H9 (cell line): ENCODE measurements at regions not wholly inside any gene's neighbourhood (a gene's known extent, or its start where the extent isn't known, plus 50 kb on each side); places are given as distances from the start of the nearest gene placed in this dataset.

ENCODE experiments used
- DNase-seq: peaks from one replicate; pipeline ENCODE4 v3.0.0-alpha.2; 2017
- H2AFZ ChIP-seq: one replicate; pipeline ENCODE4 v1.6.1; 2013; ENCODE audit warnings: mild to moderate bottlenecking, low read length, control low read depth, moderate library complexity
- H2AK5ac ChIP-seq: 2 replicates; pipeline ENCODE4 v1.6.1; 2013; ENCODE audit warnings: low read length, control low read depth, mixed read lengths; ENCODE audit not compliant: insufficient read length
- H2BK120ac ChIP-seq: one replicate; pipeline ENCODE4 v1.6.1; 2013; ENCODE audit warnings: low read depth, mild to moderate bottlenecking, low read length, control low read depth, inconsistent platforms; ENCODE audit not compliant: poor library complexity, severe bottlenecking
- H2BK12ac ChIP-seq: 2 replicates; pipeline ENCODE4 v1.6.1; 2013; ENCODE audit warnings: low read length, control low read depth, mixed read lengths, low read depth; ENCODE audit not compliant: insufficient read length
- H2BK15ac ChIP-seq: 2 replicates; pipeline ENCODE4 v1.6.1; 2013; ENCODE audit warnings: low read depth, low read length, control low read depth
- H2BK20ac ChIP-seq: one replicate; pipeline ENCODE4 v1.6.1; 2013; ENCODE audit warnings: low read depth, mild to moderate bottlenecking, low read length, control low read depth, inconsistent platforms; ENCODE audit not compliant: poor library complexity, severe bottlenecking
- H2BK5ac ChIP-seq: 2 replicates; pipeline ENCODE4 v1.6.1; 2013; ENCODE audit warnings: low read length, control low read depth, mixed read lengths; ENCODE audit not compliant: insufficient read length
- H3K14ac ChIP-seq: 2 replicates; pipeline ENCODE4 v1.6.1; 2013; ENCODE audit warnings: low read length, control low read depth; ENCODE audit not compliant: insufficient read depth
- H3K18ac ChIP-seq: 2 replicates; pipeline ENCODE4 v1.6.1; 2013; ENCODE audit warnings: low read depth, mild to moderate bottlenecking, mixed read lengths, low read length, control low read depth; ENCODE audit not compliant: insufficient read length
- H3K23ac ChIP-seq: 2 replicates; pipeline ENCODE4 v1.6.1; 2013; ENCODE audit warnings: low read length, control low read depth, mixed read lengths, low read depth; ENCODE audit not compliant: insufficient read length
- H3K23me2 ChIP-seq: 2 replicates; pipeline ENCODE4 v1.6.1; 2013; ENCODE audit warnings: low read depth, mild to moderate bottlenecking, mixed read lengths, low read length, control low read depth; ENCODE audit not compliant: insufficient read length, poor library complexity, severe bottlenecking
- H3K27ac ChIP-seq: 2 replicates; pipeline ENCODE4 v1.5.1; 2013; ENCODE audit warnings: low read length, control low read depth, mixed read lengths, low read depth; ENCODE audit not compliant: insufficient read length
- H3K27me3 ChIP-seq: 2 replicates; pipeline ENCODE4 v1.6.1; 2013; ENCODE audit warnings: low read length, control low read depth, inconsistent platforms; ENCODE audit not compliant: insufficient read depth
- H3K4ac ChIP-seq: 2 replicates; pipeline ENCODE4 v1.6.1; 2013; ENCODE audit warnings: low read depth, mild to moderate bottlenecking, control low read depth, inconsistent platforms, low read length, moderate library complexity
- H3K4me1 ChIP-seq: 2 replicates; pipeline ENCODE4 v1.6.1; 2013; ENCODE audit warnings: low read length, control low read depth, inconsistent platforms; ENCODE audit not compliant: insufficient read depth
- H3K4me2 ChIP-seq: 2 replicates; pipeline ENCODE4 v1.6.1; 2013; ENCODE audit warnings: low read length, control low read depth, mixed read lengths; ENCODE audit not compliant: insufficient read length, insufficient read depth
- H3K56ac ChIP-seq: 2 replicates; pipeline ENCODE4 v1.6.1; 2013; ENCODE audit warnings: low read depth, mild to moderate bottlenecking, mixed read lengths, low read length, control low read depth; ENCODE audit not compliant: insufficient read length
- H3K79me1 ChIP-seq: 2 replicates; pipeline ENCODE4 v1.6.1; 2013; ENCODE audit warnings: low read depth, mild to moderate bottlenecking, moderate library complexity, low read length, control low read depth, inconsistent platforms; ENCODE audit not compliant: insufficient read depth, poor library complexity, severe bottlenecking
- H3K79me2 ChIP-seq: 2 replicates; pipeline ENCODE4 v1.6.1; 2013; ENCODE audit warnings: low read length, control low read depth, inconsistent platforms; ENCODE audit not compliant: insufficient read depth
- H3K9ac ChIP-seq: 2 replicates; pipeline ENCODE4 v1.6.1; 2013; ENCODE audit warnings: low read length, control low read depth, mixed read lengths; ENCODE audit not compliant: insufficient read length; ENCODE audit errors: extremely low read depth
- H3K9me3 ChIP-seq: one replicate; pipeline ENCODE4 v1.6.1; 2013; ENCODE audit warnings: low read depth, low read length, inconsistent platforms; ENCODE audit not compliant: control insufficient read depth
- H3T11ph ChIP-seq: one replicate; pipeline ENCODE4 v1.6.1; 2013; ENCODE audit warnings: mild to moderate bottlenecking, low read length, control low read depth, inconsistent platforms
- H4K20me1 ChIP-seq: one replicate; pipeline ENCODE4 v1.6.1; 2013; ENCODE audit not compliant: control insufficient read depth, insufficient read length, insufficient read depth
- H4K5ac ChIP-seq: 2 replicates; pipeline ENCODE4 v1.6.1; 2013; ENCODE audit warnings: low read depth, mild to moderate bottlenecking, mixed read lengths, low read length, control low read depth; ENCODE audit not compliant: insufficient read length
- H4K8ac ChIP-seq: replicated peaks from 2 replicates; pipeline ENCODE4 v1.6.1; 2013; ENCODE audit warnings: low read length, control low read depth, mixed read lengths, low read depth; ENCODE audit not compliant: insufficient read length
- H4K91ac ChIP-seq: 2 replicates; pipeline ENCODE4 v1.6.1; 2013; ENCODE audit warnings: low read depth, mild to moderate bottlenecking, moderate library complexity, mixed read lengths, low read length, control low read depth; ENCODE audit not compliant: insufficient read length
- H3K27ac Mint-ChIP-seq, 3 experiments: 2 replicates in 2 of 3; 3 replicates in 1 of 3; pipeline ENCODE4 v1.8.0; 2020 to 2021; ENCODE audit warnings: mixed read lengths in 3 of 3, mild to moderate bottlenecking in 1 of 3, moderate library complexity in 1 of 3
- H3K27me3 Mint-ChIP-seq: 2 replicates; pipeline ENCODE4 v1.8.0; 2021; ENCODE audit warnings: low read depth, mild to moderate bottlenecking, moderate library complexity, mixed read lengths
- H3K36me3 Mint-ChIP-seq, 3 experiments: 2 replicates in 2 of 3; 3 replicates in 1 of 3; pipeline ENCODE4 v1.8.0; 2020 to 2021; ENCODE audit warnings: low read depth in 3 of 3, mixed read lengths in 3 of 3; ENCODE audit not compliant: insufficient read depth in 1 of 3
- H3K4me1 Mint-ChIP-seq, 2 experiments: 2 replicates each; pipeline ENCODE4 v1.8.0; 2020; ENCODE audit warnings: mixed read lengths in 2 of 2
- H3K4me3 Mint-ChIP-seq, 2 experiments: 2 replicates in 1 of 2; 3 replicates in 1 of 2; pipeline ENCODE4 v1.8.0; 2020 to 2021; ENCODE audit warnings: mild to moderate bottlenecking in 2 of 2, mixed read lengths in 2 of 2, moderate library complexity in 1 of 2
- H3K9me3 Mint-ChIP-seq, 2 experiments: 2 replicates in 1 of 2; 3 replicates in 1 of 2; pipeline ENCODE4 v1.8.0; 2020; ENCODE audit warnings: mild to moderate bottlenecking in 2 of 2, mixed read lengths in 2 of 2, moderate library complexity in 1 of 2
- WGBS: extraction: QIAGEN DNeasy Blood & Tissue Kit; methylation state at CpG from one replicate; pipeline ENCODE4 v1.1.7; 2013; ENCODE audit warnings: missing lambda C conversion rate, low lambda C conversion rate, mixed read lengths; ENCODE audit not compliant: insufficient read length; ENCODE audit errors: extremely low coverage; 5-methylcytosine and 5-hydroxymethylcytosine counted together
- TF ChIP-seq, protein P1 (sequence below): fragments of 200-600 bp; sonication (generic); conservative IDR thresholded peaks from 3 replicates; pipeline ENCODE4 v1.8.0; 2021; ENCODE audit warnings: antibody characterized with exemption, mild to moderate bottlenecking

DNA sequence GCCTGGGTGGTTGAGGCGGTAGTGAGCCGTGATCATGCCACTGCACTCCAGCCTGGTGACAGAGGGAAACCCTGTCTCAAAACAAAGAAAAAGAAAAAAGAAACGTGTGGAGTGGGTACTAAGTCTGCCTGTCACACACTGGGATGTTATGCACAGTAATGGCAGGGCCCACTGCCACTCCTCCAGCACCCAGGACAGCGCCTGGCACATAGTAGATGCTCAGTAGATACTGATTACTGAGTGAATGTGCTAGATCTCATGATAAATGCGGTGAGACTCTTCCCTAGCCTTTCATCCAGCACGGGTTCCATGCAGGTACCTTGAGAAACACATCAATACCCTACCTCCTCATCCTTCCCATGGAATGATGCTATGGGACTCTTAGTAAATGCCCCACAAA is 87.4 kb upstream of the HSPA9 start:
- no peak overlapping the region for H3K9ac ChIP-seq
- Mint-ChIP-seq H3K27me3 (peaks cover 2% of the 10 kb centered on the region; the same call in 1 of the 2 replicates), H3K36me3 (no peaks in the 10 kb centered on the region; a peak in 1 of 7 replicates), H3K4me1 (peaks cover 19 to 26% of the 10 kb centered on the region in 2 experiments), H3K4me3 (no peak overlapping the region), H3K27ac (no peak overlapping the region), H3K9me3 (no peaks in the 10 kb centered on the region)
- H2BK5ac ChIP-seq = no peak overlapping the region
- H3K79me1 ChIP-seq = no peaks in the 10 kb centered on the region
- H3K4me1 ChIP-seq = peaks cover 3% of the 10 kb centered on the region; the same call in 1 of the 2 replicates
- no peak overlapping the region for H3K4ac ChIP-seq
- no peak overlapping the region for H4K91ac ChIP-seq
- H3K14ac ChIP-seq = no peak overlapping the region
- no peak overlapping the region for H3K56ac ChIP-seq
- H3K18ac ChIP-seq = no peak overlapping the region
- H2AK5ac ChIP-seq = no peak overlapping the region
- no peak overlapping the region for H4K5ac ChIP-seq
- H2BK20ac ChIP-seq = no peak overlapping the region
- no peaks in the 10 kb centered on the region for H3K79me2 ChIP-seq
- H4K20me1 ChIP-seq = no peaks in the 10 kb centered on the region
- TF ChIP-seq, protein P1, sequence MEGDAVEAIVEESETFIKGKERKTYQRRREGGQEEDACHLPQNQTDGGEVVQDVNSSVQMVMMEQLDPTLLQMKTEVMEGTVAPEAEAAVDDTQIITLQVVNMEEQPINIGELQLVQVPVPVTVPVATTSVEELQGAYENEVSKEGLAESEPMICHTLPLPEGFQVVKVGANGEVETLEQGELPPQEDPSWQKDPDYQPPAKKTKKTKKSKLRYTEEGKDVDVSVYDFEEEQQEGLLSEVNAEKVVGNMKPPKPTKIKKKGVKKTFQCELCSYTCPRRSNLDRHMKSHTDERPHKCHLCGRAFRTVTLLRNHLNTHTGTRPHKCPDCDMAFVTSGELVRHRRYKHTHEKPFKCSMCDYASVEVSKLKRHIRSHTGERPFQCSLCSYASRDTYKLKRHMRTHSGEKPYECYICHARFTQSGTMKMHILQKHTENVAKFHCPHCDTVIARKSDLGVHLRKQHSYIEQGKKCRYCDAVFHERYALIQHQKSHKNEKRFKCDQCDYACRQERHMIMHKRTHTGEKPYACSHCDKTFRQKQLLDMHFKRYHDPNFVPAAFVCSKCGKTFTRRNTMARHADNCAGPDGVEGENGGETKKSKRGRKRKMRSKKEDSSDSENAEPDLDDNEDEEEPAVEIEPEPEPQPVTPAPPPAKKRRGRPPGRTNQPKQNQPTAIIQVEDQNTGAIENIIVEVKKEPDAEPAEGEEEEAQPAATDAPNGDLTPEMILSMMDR = no peak
- no CpG with 5 or more reads among the region's 6 CpGs for WGBS
- DNase-seq = no peak
- H2BK120ac ChIP-seq = no peak overlapping the region
- H3T11ph ChIP-seq = no peak overlapping the region
- no peak overlapping the region for H2AFZ ChIP-seq
- no peak overlapping the region for H3K23ac ChIP-seq
- H3K4me2 ChIP-seq = no peak overlapping the region
- no peak overlapping the region for H2BK12ac ChIP-seq
- H4K8ac ChIP-seq = no peak overlapping the region
- H3K23me2 ChIP-seq = no peaks in the 10 kb centered on the region
- no peak overlapping the region for H3K27ac ChIP-seq
- H3K27me3 ChIP-seq = no peaks in the 10 kb centered on the region
- no peak overlapping the region for H2BK15ac ChIP-seq
- no peaks in the 10 kb centered on the region for H3K9me3 ChIP-seq
